ENCODE measurements at regions not wholly inside any gene's neighbourhood (a gene's known extent, or its start where the extent isn't known, plus 50 kb on each side); places are given as distances from the start of the nearest gene placed in this dataset.

DNA sequence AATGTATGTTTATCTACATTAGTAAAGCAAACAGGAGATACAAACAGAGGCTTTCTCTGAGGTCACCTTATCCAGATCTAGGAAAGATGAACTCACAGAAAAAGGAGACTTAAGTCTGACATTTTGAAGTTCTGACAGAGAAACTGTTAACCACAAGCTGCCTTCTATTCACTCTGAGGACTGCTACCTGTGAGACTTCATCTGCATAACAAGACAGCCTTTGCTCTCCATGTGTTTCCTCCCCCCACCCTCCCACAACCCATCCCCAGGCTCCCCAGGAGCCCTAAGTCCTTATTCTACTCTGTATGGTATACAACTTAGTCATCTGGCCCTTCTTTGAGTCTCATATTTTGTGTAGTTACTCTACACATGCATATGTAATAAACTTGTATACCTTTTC is 699.0 kb downstream of the FGF9 start:
- Histone ChIP-seq H3K27ac (no peak overlapping the region), H3K4me3 (no peak overlapping the region), H3K36me3 (no peaks in the 10 kb centered on the region), H3K9me3 (peaks cover 4% of the 10 kb centered on the region), H3K4me1 (ENCODE audit: control insufficient read depth in 1 of 2, low read depth in 2 of 2) (no peaks in the 10 kb centered on the region), H3K27me3 (replicated peaks; ENCODE audit: insufficient read depth) (no peaks in the 10 kb centered on the region)
- DNase-seq (ENCODE audit: low spot score) (no peak), ATAC-seq (ENCODE audit: insufficient number of reproducible peaks, low FRiP score, low read depth) (no peak)
- TF ChIP-seq, protein P1, sequence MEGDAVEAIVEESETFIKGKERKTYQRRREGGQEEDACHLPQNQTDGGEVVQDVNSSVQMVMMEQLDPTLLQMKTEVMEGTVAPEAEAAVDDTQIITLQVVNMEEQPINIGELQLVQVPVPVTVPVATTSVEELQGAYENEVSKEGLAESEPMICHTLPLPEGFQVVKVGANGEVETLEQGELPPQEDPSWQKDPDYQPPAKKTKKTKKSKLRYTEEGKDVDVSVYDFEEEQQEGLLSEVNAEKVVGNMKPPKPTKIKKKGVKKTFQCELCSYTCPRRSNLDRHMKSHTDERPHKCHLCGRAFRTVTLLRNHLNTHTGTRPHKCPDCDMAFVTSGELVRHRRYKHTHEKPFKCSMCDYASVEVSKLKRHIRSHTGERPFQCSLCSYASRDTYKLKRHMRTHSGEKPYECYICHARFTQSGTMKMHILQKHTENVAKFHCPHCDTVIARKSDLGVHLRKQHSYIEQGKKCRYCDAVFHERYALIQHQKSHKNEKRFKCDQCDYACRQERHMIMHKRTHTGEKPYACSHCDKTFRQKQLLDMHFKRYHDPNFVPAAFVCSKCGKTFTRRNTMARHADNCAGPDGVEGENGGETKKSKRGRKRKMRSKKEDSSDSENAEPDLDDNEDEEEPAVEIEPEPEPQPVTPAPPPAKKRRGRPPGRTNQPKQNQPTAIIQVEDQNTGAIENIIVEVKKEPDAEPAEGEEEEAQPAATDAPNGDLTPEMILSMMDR (IDR thresholded peaks at IDR 0.05) = no peak

DNA sequence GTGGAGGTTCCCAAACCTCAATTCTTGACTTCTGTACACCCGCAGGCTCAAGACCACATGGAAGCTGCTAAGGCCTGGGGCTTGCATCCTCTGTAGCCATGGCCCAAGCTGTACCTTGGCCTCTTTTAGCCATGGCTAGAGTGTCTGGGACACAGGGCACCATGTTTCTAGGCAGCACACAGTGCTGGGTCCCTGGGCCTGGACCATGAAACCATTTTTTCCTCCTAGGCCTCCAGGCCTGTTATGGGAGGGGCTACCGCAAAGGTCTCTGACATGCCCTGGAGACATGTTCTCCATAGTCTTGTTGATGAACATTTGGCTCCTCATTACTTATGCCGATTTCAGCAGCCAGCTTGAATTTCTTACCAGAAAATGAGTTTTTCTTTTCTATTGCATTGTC is 701.4 kb downstream of the FGF9 start:
- TF ChIP-seq, protein P1 (IDR thresholded peaks at IDR 0.05) = no peak
- DNase-seq (ENCODE audit: low spot score) = no peak
- no peaks in the 10 kb centered on the region for H3K36me3 ChIP-seq
- H3K27ac ChIP-seq = no peak overlapping the region
- ATAC-seq (ENCODE audit: insufficient number of reproducible peaks, low FRiP score, low read depth) = no peak
- no peaks in the 10 kb centered on the region for H3K27me3 ChIP-seq (replicated peaks; ENCODE audit: insufficient read depth)
- no peaks in the 10 kb centered on the region for H3K4me1 ChIP-seq (ENCODE audit: control insufficient read depth in 1 of 2, low read depth in 2 of 2)
- H3K4me3 ChIP-seq = no peak overlapping the region
- no peaks in the 10 kb centered on the region for H3K9me3 ChIP-seq

DNA sequence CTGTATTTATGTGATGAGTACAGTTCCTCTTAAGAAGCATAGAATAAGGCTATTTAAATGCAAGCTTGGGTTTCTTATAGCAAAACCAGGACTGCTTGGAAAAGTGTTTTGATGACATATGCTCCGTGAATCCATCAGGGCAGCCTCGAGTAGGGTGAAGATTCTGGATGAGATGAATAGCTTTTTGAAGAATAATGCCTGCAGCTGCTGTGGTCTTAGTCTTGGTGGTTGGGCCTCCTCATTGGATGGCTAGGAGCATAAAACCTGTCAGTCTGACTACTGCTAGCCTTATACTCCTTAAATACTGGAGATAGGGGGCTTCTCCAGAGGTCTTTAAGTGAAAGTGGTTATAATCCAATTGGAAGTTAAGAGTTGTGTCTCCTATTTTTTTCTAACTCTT is 704.3 kb downstream of the FGF9 start:
- Histone ChIP-seq H3K4me3 (no peak overlapping the region), H3K9me3 (no peaks in the 10 kb centered on the region), H3K4me1 (ENCODE audit: control insufficient read depth in 1 of 2, low read depth in 2 of 2) (no peaks in the 10 kb centered on the region), H3K36me3 (no peaks in the 10 kb centered on the region), H3K27ac (no peak overlapping the region), H3K27me3 (replicated peaks; ENCODE audit: insufficient read depth) (no peaks in the 10 kb centered on the region)
- DNase-seq (ENCODE audit: low spot score) = no peak
- no peak for ATAC-seq (ENCODE audit: insufficient number of reproducible peaks, low FRiP score, low read depth)
- TF ChIP-seq, protein P1 (IDR thresholded peaks at IDR 0.05) = no peak

DNA sequence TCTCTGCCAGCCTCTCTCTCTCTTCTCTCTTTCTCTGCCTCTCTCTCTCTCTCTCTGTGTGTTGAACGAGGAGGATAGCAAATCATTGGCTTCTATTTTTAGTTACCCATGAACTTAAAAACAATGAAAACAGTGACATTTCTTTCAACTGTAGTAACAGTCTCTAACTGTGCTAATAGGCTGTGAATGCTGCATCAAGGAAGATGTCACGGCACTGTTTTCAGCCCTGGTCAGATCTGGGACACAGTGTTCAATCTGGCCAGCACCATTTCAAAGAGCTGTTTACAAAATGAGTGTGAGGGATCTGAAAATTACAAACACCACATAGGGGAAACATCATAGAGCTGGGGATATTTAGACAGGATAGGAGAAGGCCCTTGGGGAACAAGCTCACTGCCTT is 717.0 kb downstream of the FGF9 start:
- Histone ChIP-seq H3K27me3 (replicated peaks; ENCODE audit: insufficient read depth) (no peaks in the 10 kb centered on the region), H3K4me1 (ENCODE audit: control insufficient read depth in 1 of 2, low read depth in 2 of 2) (no peaks in the 10 kb centered on the region), H3K9me3 (no peaks in the 10 kb centered on the region), H3K36me3 (no peaks in the 10 kb centered on the region), H3K27ac (no peak overlapping the region), H3K4me3 (no peak overlapping the region)
- DNase-seq (ENCODE audit: low spot score) (no peak), ATAC-seq (ENCODE audit: insufficient number of reproducible peaks, low FRiP score, low read depth) (no peak)
- TF ChIP-seq, protein P1 (IDR thresholded peaks at IDR 0.05) = no peak

DNA sequence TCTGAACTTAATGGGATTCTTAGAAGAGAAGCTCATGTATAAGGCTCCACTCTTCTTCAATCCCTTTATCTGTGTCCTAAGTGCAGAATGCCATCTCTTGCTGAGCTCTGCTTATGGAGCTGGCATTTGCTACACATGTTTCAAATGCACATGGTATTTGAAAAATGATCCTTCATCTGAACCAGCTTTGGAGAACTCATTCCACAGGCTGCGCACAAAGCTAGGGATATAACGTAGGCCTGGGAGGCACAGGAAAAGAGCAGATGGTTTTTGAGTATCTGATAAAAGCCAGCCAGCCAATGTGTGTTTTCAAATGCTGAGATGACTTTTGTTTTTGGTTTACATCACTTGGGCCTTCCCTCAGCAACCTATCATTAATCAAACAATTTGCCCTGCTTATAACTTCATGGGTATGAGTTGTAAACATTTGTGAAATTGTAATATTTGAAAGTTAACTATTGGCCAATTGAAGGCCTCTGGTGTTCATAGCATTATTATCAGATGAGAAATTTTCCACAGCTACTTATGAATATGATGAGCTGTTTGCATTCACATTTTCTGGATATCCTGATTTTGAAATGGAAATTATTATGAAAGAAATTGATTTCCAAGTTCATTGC is 729.0 kb downstream of the FGF9 start:
- Histone ChIP-seq H3K9me3 (no peaks in the 10 kb centered on the region), H3K4me3 (no peak overlapping the region), H3K36me3 (no peaks in the 10 kb centered on the region), H3K27me3 (replicated peaks; ENCODE audit: insufficient read depth) (no peaks in the 10 kb centered on the region), H3K27ac (no peak overlapping the region), H3K4me1 (ENCODE audit: control insufficient read depth in 1 of 2, low read depth in 2 of 2) (no peaks in the 10 kb centered on the region)
- ATAC-seq (ENCODE audit: insufficient number of reproducible peaks, low FRiP score, low read depth) = no peak
- TF ChIP-seq, protein P1 (IDR thresholded peaks at IDR 0.05) = no peak
- DNase-seq (ENCODE audit: low spot score) = no peak
